ENCODE measurements at regions not wholly inside any gene's neighbourhood (a gene's known extent, or its start where the extent isn't known, plus 50 kb on each side); places are given as distances from the start of the nearest gene placed in this dataset.

- TF ChIP-seq SMC3 (IDR thresholded peaks at IDR 0.05) (no peak), CTCF (IDR thresholded peaks at IDR 0.05) (no peak), HOXB5 (CRISPR knock-in tag; IDR thresholded peaks at IDR 0.05) (no peak), MYC (IDR thresholded peaks at IDR 0.05; ENCODE audit: borderline replicate concordance, low read length) (no peak), JUNB (IDR thresholded peaks at IDR 0.05) (no peak), HDAC2 (IDR thresholded peaks at IDR 0.05) (no peak), ZNF302 (CRISPR knock-in tag; IDR thresholded peaks at IDR 0.05) (no peak), REST (IDR thresholded peaks at IDR 0.05) (no peak)
Observed at GRCh38 chr20:63101781-63102720, 95.3 kb upstream of the BHLHE23 start.
